ENCODE measurements at regions not wholly inside any gene's neighbourhood (a gene's known extent, or its start where the extent isn't known, plus 50 kb on each side); places are given as distances from the start of the nearest gene placed in this dataset.
"Not testable (repeated sequence)": the region's sequence is repeated elsewhere in the genome, so short reads cannot be mapped to it uniquely, and the experiment has no call there.

GRCh38 chr14:56358851-56359614 lies 220.6 kb upstream of the TMEM260 start:
- H3K27ac Mint-ChIP-seq (ENCODE audit: low read depth, unreplicated experiment) = no peak overlapping the region
- TF ChIP-seq, protein P1, sequence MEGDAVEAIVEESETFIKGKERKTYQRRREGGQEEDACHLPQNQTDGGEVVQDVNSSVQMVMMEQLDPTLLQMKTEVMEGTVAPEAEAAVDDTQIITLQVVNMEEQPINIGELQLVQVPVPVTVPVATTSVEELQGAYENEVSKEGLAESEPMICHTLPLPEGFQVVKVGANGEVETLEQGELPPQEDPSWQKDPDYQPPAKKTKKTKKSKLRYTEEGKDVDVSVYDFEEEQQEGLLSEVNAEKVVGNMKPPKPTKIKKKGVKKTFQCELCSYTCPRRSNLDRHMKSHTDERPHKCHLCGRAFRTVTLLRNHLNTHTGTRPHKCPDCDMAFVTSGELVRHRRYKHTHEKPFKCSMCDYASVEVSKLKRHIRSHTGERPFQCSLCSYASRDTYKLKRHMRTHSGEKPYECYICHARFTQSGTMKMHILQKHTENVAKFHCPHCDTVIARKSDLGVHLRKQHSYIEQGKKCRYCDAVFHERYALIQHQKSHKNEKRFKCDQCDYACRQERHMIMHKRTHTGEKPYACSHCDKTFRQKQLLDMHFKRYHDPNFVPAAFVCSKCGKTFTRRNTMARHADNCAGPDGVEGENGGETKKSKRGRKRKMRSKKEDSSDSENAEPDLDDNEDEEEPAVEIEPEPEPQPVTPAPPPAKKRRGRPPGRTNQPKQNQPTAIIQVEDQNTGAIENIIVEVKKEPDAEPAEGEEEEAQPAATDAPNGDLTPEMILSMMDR (IDR thresholded peaks at IDR 0.05; ENCODE audit: unreplicated experiment) = no peak
- H3K4me3 Mint-ChIP-seq (ENCODE audit: unreplicated experiment) = no peak overlapping the region
- H3K9me3 Mint-ChIP-seq (ENCODE audit: unreplicated experiment) = peaks cover 10% of the 10 kb centered on the region
- CTCF ChIA-PET = no interaction called here
- DNase-seq (ENCODE audit: unreplicated experiment) = no peak
- H3K36me3 Mint-ChIP-seq (ENCODE audit: insufficient read depth, unreplicated experiment) = no peaks in the 10 kb centered on the region
- POLR2A ChIA-PET = no interaction called here
- intact Hi-C loops (cut with micrococcal nuclease) = no loop called here
- BruUV-seq (replicated peaks) = no TSS peak
- no peaks in the 10 kb centered on the region for H3K4me1 Mint-ChIP-seq (ENCODE audit: insufficient read depth, unreplicated experiment)
- peaks cover 18% of the 10 kb centered on the region for H3K27me3 Mint-ChIP-seq (ENCODE audit: insufficient read depth, unreplicated experiment)

GRCh38 chr14:56365663-56366062 lies 213.9 kb upstream of the TMEM260 start:
- H3K36me3 Mint-ChIP-seq (ENCODE audit: insufficient read depth, unreplicated experiment); POLR2A ChIA-PET; H3K27ac Mint-ChIP-seq (ENCODE audit: low read depth, unreplicated experiment); H3K4me3 Mint-ChIP-seq (ENCODE audit: unreplicated experiment); H3K4me1 Mint-ChIP-seq (ENCODE audit: insufficient read depth, unreplicated experiment); intact Hi-C loops (cut with micrococcal nuclease); DNase-seq (ENCODE audit: unreplicated experiment); BruUV-seq (replicated peaks): not testable (repeated sequence)
- peaks cover 18% of the 10 kb centered on the region for H3K27me3 Mint-ChIP-seq (ENCODE audit: insufficient read depth, unreplicated experiment)
- H3K9me3 Mint-ChIP-seq (ENCODE audit: unreplicated experiment) = peaks cover 10% of the 10 kb centered on the region
- CTCF ChIA-PET = interaction anchor here (0.8 kb wide), 1 partner anchor 12 kb away, joined by 3 read pairs; no protein-coding TSS in a partner anchor

GRCh38 chr14:56367416-56367815 lies 212.2 kb upstream of the TMEM260 start:
- ChIA-PET CTCF (no interaction called here), POLR2A (interaction anchor here (1.7 kb wide), 1 partner anchor 11 kb away, joined by 6 read pairs; no protein-coding TSS in a partner anchor)
- BruUV-seq (replicated peaks) = no TSS peak
- no peak for DNase-seq (ENCODE audit: unreplicated experiment)
- TF ChIP-seq, protein P1 (IDR thresholded peaks at IDR 0.05; ENCODE audit: unreplicated experiment) = no peak
- Mint-ChIP-seq H3K4me3 (ENCODE audit: unreplicated experiment) (no peak overlapping the region), H3K36me3 (ENCODE audit: insufficient read depth, unreplicated experiment) (no peaks in the 10 kb centered on the region), H3K27ac (ENCODE audit: low read depth, unreplicated experiment) (no peak overlapping the region), H3K4me1 (ENCODE audit: insufficient read depth, unreplicated experiment) (no peaks in the 10 kb centered on the region), H3K27me3 (ENCODE audit: insufficient read depth, unreplicated experiment) (peaks cover 11% of the 10 kb centered on the region), H3K9me3 (ENCODE audit: unreplicated experiment) (peaks cover 15% of the 10 kb centered on the region)
- intact Hi-C loops (cut with micrococcal nuclease) = no loop called here

DNA sequence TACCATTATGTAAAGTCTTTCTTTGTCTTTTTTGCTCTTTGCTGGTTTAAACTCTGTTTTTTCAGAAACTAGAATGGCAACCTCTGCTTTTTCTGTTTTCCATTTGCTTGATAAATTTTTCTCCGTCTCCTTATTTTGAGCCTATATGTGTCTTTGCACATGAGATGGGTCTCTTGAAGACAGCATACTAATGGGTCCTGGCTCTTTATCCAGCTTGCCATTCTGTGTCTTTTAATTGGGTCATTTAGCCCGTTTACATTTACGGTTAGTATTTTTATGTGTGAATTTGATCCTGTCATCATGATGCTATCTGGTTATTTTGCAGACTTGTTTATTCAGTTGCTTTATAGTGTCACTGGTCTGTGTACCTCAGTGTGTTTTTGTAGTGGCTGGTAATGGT lies 207.9 kb upstream of the TMEM260 start:
- no TSS peak for BruUV-seq (replicated peaks)
- Mint-ChIP-seq H3K4me1 (ENCODE audit: insufficient read depth, unreplicated experiment) (peaks cover 7% of the 10 kb centered on the region), H3K4me3 (ENCODE audit: unreplicated experiment) (no peak overlapping the region), H3K9me3 (ENCODE audit: unreplicated experiment) (peaks cover 17% of the 10 kb centered on the region), H3K36me3 (ENCODE audit: insufficient read depth, unreplicated experiment) (no peaks in the 10 kb centered on the region), H3K27me3 (ENCODE audit: insufficient read depth, unreplicated experiment) (no peaks in the 10 kb centered on the region), H3K27ac (ENCODE audit: low read depth, unreplicated experiment) (no peak overlapping the region)
- TF ChIP-seq, protein P1 (IDR thresholded peaks at IDR 0.05; ENCODE audit: unreplicated experiment) = no peak
- ChIA-PET CTCF (no interaction called here), POLR2A (no interaction called here)
- intact Hi-C loops (cut with micrococcal nuclease) = no loop called here
- DNase-seq (ENCODE audit: unreplicated experiment) = no peak
